HG02623 (cell line): ENCODE measurements at regions not wholly inside any gene's neighbourhood (a gene's known extent, or its start where the extent isn't known, plus 50 kb on each side); places are given as distances from the start of the nearest gene placed in this dataset.
"Not testable (repeated sequence)": the region's sequence is repeated elsewhere in the genome, so short reads cannot be mapped to it uniquely, and the experiment has no call there.

Experiments used
- ATAC-seq: cut with Tn5 transposase; IDR thresholded peaks from one replicate; pipeline ENCODE4 v1.9.1; 2021; ENCODE audit warnings: moderate library complexity; ENCODE audit not compliant: unreplicated experiment

DNA sequence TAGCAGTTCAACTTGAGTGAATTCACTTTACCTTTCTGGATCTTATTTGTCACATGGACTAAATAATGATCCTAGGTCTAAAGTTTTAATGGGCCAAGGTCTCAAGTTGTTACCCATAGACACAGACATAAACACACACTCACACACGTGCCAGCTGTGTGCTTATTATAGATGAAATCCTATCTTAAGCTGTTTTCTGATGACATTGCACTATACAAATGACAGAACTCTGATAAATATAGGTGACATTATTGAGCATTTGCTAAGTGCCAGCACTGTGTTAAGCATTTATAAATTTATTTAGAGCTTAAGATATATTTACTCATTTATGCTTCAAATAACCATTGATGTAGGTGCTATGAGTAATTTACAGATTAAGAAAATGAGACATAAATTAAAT is 474.4 kb upstream of the NR5A2 start:
- ATAC-seq = no peak

DNA sequence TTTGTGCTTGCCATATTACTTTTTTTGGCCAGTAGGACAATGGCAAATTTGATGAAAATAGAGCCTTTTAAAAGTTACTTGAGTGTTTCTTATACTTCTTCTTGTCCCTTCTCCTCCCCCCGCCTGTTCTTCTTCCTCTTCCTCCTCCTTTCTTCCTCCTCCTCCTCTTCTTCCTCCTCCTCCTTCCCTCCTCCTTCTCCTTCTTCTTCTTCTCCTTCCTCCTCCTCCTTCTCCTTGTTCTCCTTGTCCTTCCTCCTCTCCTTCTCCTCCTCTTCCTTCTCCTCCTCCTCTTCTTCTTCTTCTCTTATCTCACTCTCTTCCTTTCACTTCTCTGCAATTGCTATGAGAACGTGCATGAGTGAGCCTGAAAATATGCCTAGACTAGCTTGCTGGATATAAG is 466.2 kb upstream of the NR5A2 start:
- no peak for ATAC-seq

DNA sequence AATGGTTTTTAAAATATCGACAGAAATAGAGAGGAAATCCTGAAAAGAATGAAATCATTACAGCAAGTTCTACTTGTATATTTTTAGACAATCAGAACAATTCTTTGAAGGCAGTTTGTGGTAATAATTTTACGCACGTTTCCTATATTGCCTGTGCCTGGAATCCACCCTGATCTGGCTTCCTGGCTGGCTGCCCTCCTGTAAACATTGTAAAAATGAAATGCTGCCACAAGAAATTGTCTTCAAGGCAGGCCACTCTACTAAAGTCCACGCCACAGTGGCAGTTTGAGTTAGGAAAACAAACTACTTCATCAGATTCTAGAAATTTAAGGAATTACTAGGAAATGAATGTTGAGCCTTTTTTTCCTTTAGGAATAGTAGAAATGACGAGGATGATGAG is 454.5 kb upstream of the NR5A2 start:
- no peak for ATAC-seq

DNA sequence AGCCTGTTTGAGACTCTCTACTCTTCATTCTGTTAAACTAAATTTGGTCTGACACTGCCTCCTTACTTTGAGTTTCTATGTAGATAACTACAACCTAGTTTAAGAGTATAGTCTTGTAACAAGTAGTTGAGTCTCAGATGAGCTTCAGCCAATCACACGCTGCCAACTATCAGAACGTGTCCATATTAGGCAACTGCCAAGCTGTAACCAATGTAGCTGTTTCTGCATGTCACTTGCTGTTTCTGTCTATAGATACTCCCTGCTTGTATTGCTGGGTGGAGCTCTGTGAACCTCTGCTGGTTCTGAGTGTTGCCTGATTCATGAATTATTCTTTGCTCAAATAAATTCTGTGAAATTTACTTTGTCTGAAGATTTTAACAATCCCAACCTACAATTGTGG is 452.6 kb upstream of the NR5A2 start:
- no peak for ATAC-seq

DNA sequence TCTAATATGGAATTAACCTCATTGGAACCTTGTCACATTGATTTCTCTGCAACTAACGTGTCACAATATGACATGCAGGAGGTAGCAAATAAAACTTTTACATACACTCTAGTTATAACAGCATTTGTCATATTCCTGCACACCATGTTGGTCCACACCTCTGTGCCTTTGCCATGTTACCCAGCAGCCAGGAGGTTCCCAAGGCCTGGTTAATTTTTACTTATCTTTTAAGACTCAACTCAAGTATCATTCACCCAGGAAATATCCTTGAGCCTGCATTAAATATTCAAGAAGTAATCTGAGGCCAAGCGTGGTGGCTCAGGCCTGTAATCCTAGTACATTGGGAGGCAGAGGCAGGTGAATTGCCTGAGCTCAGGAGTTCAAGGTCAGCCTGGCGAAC is 447.2 kb upstream of the NR5A2 start:
- no peak for ATAC-seq

DNA sequence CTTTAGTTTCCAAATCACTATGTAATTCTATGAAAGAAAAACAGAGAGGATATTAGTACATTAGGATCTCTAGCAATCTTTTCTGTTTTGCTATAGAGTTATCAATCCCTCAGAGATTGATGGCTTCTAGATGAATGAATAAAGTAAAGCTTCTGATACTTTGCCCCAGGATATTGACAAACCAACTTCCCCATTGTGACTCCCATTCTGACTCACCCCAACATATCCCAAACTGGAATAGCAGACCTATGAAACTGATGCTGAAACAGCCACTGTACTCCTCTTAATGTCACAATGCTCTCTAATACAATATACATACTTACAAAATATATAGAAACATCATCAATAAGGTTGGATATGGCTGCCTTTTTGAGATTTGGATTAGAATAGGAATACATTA is 442.1 kb upstream of the NR5A2 start:
- ATAC-seq = no peak

DNA sequence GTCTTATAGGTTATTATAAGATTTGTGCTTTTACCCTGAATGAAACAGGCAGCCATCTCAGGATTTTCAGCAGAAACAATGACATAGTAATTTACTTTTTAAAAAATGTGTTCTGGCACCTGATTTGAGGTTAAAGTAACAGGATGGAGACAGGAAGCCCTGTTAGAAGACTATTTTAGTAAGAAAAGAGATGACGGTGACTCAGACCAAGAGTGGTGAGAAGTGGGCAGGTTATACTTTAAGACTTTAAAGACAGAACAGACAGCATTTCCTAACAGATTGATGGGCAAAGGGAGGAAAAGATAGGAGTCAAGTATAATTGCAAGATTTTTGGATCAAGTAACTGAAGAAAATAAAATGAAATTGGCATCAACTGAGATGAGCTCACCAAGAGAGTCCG is 436.8 kb upstream of the NR5A2 start:
- peak; percentile 71 for ATAC-seq

DNA sequence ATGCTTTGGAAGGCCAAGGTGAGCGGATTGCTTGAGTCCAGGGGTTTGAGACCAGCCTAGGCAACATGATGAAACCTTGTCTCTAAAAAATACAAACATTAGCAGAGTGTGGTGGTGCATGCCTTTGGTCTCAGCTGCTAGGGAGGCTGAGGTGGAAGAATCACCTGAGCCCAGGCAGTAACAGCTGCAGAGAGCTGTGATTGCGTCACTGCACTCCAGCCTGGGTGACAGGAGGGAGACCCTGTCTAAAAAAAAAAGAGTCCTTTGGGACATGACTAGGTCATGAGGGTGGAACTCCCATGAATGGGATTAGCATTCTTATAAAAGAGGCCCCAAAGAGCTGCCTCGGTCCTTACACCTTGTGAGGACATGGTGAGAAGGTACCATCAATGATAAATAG is 436.0 kb upstream of the NR5A2 start:
- no peak for ATAC-seq

DNA sequence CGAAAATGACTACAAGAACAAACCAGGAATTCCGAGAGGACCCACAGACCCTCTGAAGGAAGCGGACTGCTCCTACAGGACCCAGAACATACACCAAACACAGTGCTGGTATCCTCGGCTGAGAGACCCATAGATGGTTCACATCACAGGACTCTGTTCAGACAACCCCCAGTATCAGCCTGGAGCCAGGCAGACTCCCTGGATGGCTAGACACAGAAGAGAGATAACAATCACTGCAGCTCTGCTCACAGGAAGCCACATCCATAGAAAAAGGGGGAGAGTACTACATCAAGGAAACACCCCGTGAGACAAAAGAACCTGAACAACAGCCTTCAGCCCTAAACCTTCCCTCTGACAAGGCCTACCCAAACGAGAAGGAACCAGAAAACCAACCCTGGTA is 434.0 kb upstream of the NR5A2 start:
- ATAC-seq = no peak

DNA sequence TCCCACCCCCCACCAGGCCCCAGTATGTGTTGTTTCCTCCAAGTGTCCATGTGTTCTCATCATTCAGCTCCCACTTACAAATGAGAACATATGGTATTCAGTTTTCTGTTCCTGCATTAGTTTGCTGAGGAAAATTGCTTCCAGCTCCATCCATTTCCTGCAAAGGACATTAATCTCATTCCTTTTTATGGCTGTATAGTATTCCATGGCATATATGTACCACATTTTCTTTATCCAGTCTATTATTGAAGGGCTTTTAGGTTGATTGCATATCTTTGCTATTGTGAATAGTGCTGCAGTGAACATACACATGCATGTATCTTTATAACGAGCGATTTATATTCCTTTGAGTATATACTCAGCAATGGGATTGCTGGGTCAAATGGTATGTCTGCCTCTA is 431.1 kb upstream of the NR5A2 start:
- not testable (repeated sequence) for ATAC-seq

DNA sequence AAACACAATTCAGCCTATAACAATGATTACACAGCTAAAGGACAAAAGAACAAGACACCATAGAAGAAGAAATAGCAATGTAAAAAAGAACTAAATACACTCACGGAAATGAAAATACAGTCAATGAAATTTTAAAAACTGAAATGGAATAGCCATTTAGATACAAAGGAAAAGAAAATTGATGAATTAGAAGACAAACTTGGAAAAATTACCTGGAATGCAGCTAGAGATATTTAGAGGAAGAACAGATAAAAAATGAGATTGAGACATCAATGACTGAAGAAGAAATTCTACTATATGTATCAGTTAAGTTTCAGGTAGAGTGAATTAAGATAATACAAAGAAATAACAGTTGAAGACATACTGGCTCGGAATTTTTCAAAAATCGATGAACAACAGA is 430.4 kb upstream of the NR5A2 start:
- no peak for ATAC-seq

DNA sequence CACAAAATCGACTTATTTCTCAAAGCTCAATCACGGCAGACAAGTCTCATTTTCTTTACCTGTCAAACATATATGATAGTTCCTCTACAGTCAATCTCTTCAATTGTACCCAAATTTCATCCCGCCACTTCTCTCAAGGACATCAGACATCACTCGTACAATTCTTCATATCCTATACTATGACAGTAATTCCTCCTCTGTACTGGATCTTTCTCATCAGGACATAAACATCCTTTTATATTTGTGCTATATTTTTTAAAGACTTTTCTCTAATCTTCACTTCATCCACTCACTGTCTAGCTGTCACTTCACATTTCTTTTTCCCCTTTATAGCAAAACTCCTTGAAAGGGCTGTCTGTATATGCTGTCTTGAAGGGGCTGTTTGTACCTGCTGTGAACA is 419.1 kb upstream of the NR5A2 start:
- ATAC-seq = no peak

DNA sequence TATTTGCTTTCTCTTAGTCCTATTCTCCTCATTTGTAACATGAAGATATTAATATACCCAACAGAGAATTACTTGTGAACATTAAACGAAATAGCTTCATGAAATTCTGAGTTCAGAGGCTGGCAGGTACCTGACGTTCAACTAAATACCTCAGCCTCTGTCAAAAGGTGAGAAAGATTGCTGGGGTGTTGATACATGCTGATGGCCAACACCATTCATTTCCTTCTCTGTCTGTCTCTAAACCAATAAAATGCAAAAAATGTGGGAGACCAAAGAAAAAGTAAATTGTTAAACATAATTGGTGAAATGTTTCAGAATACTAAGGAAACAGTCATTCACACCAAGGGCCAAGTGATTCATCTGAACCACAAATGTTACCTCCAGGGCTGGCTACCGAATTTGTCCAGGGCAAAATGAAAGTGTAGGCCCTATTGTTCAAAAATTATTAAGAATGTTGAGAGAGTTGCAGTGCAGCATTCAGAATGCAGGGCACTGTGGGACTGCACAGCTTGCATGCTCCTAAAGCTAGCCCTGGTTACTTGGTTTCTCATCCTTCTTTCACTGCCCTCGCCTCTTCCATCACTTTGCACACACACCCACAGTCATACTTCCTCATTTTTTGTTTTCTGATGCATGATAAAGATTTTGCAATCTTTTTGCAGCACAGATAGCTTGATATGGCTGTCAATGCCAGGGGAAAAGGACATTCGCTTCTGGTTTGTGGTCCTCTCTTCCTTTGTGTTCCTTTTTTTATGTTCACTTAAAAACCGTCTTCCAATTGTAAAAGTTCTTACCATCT is 414.3 kb upstream of the NR5A2 start:
- no peak for ATAC-seq

DNA sequence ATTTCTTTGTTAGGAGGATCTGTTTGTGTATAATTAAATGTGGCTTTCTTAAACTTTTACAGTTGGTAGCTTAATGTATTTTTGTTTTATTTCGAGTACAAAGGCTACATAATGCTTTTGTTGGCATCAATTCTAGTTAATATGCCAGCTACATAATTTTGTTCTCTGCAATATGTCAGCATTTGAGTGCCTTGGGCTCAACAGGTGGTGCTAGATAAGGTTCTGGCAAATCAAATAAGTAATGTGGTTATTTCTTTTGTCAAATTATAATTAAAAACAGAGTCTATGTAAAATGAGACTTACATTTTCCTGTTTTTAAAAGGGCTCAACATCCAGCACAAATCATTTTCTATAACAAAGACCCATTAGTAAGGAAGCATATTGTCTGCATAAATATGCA is 410.6 kb upstream of the NR5A2 start:
- ATAC-seq = no peak

DNA sequence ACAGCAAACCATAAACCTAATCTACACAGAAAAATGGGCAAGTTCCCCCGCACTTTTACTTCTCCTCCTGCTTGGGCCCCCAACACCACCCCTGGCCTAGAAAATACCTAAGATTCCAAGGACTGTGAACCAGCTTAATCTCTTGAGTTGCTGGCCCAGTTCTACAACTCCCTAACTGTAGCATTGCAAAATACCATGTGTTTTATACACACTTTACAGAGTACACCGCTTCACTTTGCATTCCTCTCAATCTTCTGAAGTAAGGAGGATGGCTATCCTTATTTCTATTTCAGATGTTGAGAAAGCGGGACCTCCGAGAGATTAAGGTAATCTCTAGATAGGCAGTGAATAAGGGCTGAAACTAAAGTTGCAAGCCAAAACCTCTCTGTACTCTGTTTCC is 408.3 kb upstream of the NR5A2 start:
- ATAC-seq = no peak

DNA sequence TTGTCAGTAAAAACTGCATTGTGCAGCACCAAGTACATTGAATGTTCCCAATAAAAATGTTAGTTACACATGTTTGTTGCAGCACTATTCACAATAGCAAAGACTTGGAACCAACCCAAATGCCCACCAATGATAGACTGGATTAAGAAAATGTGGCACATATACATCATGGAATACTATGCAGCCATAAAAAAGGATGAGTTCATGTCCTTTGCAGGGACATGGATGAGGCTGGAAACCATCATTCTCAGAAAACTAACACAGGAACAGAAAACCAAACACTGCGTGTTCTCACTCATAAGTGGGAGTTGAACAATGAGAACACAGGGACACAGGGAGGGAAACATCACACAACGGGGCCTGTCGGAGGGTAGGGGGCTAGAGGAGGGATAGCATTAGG is 401.3 kb upstream of the NR5A2 start:
- ATAC-seq = not testable (repeated sequence)

DNA sequence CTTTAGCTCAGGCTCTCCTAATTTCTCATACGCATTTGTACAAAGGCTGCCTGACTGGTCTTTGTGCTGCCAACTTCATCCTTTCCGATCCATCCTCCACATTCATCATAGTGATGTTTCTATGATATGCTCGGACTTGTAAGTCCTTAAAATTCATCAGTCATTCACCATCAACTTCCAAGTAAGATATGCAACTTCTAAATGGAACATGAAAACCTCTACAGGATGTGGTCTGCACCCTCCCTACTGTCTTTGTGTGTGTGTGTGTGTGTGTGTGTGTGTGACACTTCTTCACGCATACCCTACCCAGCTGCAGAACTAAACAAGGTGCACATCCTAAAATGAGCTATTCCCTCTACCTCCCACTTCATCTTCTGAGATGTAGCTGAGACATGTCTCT is 397.9 kb upstream of the NR5A2 start:
- ATAC-seq = no peak

DNA sequence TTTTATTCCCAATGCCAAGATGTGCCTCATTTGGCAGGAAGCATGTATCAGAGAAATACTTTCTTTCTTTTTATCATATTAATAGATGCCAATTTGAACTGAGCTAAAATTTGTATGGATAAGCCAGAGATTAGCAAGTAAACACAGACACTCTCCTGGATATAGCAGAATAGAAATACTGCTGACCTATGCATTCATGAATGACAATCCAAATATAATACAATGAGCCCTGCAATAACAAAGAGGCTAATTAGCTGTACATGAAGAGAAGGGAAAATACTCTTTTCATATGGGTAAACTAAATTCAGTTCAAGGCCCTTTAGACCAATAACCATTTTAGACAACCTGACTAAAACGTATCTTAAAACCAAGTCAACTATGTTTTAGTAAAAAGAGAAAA is 388.1 kb upstream of the NR5A2 start:
- ATAC-seq = no peak

DNA sequence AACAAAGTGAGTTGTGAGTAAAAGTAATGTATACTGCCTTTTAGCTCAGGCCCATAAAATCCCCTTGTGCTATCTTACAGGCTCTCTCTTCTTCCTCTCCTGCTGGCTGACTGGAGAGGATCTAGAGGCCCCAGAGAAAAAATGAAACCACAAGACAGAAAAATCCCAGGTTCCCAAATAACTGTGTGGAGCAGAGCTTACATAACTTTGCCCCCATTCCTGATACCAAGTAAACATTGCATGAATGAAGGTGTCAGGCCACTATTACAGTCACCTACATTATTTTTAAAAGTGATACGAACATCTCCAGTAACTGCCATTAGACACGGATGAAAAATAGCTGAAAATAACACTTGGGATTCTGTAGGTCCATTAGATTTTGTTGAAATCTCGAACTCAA is 386.0 kb upstream of the NR5A2 start:
- ATAC-seq = no peak

DNA sequence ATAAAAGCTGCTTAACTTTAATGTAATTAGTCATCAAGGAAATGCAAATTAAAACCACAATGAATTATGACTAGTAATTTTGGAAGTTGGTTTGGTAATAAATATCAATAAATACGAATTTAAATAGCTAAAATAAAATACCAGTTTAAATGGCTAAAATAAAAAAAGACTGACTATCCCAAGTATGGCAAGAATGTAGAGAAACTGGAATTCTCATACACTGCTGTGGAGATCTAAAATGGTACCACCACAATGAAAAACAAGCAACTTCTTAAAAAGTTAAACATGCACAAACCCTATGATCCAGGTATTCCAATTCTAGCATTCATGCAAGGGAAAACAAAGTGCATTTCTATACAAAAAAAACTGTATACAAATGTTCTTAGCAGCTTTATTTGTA is 382.6 kb upstream of the NR5A2 start:
- no peak for ATAC-seq

DNA sequence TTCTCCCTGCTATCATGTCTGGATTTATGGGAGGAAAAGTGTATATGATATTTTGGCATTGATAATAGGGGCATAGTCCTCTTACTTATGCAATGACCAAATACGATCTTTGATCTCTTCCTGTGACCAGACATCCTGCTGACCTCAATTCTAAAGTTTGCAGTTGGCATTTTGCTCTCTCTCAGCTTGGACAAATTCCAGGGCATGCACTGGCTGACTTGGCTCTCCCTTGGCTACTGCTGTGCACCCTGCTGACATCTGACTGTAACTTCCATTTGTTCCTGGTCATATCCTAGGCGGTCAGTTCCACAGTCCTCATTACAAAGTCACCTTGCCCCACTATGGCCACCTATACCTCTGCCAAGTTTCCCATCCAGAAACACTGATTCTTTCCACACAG is 380.7 kb upstream of the NR5A2 start:
- ATAC-seq = no peak

DNA sequence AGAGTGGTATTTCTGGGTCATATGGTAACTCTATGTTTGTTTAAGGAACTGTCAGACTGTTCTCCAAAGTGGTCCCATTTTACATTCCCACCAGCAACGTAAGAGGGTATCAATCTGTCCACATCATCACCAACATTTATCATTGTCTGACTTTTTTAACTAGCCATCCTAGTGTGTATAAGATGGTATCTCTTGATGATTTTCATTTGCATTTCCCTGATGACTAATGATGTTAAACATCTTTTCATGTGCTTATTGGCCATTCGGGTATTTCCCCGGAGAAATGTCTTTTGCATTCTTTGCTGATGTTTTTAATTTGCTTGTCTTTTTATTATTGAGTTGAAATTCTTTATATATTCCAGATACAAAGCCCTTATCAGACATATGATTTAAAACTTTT is 370.1 kb upstream of the NR5A2 start:
- no peak for ATAC-seq

DNA sequence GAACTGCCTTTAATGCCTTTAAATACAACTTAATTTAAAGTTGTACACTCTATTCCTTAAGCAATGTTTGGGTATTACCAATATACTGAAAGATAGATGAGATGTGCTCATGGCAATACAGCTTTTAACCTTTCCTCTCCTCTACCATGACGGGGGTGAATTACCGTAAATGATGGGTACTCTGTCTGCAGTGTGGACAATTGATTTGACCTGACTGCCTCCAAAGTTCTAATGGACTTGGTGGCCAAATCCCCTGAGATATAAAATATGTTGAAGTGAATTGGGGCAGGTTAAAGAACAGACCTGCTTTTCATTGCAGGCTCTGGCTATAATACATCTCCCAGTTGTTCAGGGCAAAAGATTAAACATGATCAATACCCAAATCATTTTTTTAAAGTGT is 367.4 kb upstream of the NR5A2 start:
- no peak for ATAC-seq
